ENCODE measurements at regions not wholly inside any gene's neighbourhood (a gene's known extent, or its start where the extent isn't known, plus 50 kb on each side); places are given as distances from the start of the nearest gene placed in this dataset.

GRCh38 chr4:3852309-3852708 lies 86.1 kb downstream of the ADRA2C start:
- DNase-seq = no peak

- DNase-seq = no peak
Observed at GRCh38 chr4:3852711-3853110, 86.5 kb downstream of the ADRA2C start.

- no peak for DNase-seq
Observed at GRCh38 chr4:3853388-3854035, 87.3 kb downstream of the ADRA2C start.

GRCh38 chr4:3854661-3855060 lies 88.5 kb downstream of the ADRA2C start:
- DNase-seq = no peak

- no peak for DNase-seq
Observed at GRCh38 chr4:3855646-3856045, 89.5 kb downstream of the ADRA2C start.

GRCh38 chr4:3856604-3857204 lies 90.5 kb downstream of the ADRA2C start:
- DNase-seq = no peak

GRCh38 chr4:3857269-3857926 lies 91.2 kb downstream of the ADRA2C start:
- no peak for DNase-seq

GRCh38 chr4:3858046-3858730 lies 92.0 kb downstream of the ADRA2C start:
- DNase-seq = no peak

- no peak for DNase-seq
Observed at GRCh38 chr4:3858765-3859388, 92.7 kb downstream of the ADRA2C start.

- DNase-seq = no peak
Observed at GRCh38 chr4:3859571-3859970, 93.4 kb downstream of the ADRA2C start.

GRCh38 chr4:3860061-3860912 lies 94.1 kb downstream of the ADRA2C start:
- peak in 1 of 3 donors; percentile 30 for DNase-seq

- DNase-seq = no peak
Observed at GRCh38 chr4:3860913-3861636, 94.9 kb downstream of the ADRA2C start.

GRCh38 chr4:3861720-3862639 lies 95.8 kb downstream of the ADRA2C start:
- no peak for DNase-seq

GRCh38 chr4:3862640-3863420 lies 96.6 kb downstream of the ADRA2C start:
- DNase-seq = peak in 2 of 3 donors; percentile 9 to 40

GRCh38 chr4:3863841-3864741 lies 97.9 kb downstream of the ADRA2C start:
- no peak for DNase-seq

GRCh38 chr4:3864742-3865721 lies 98.8 kb downstream of the ADRA2C start:
- no peak for DNase-seq

Measured in muscle of back (tissue), 3 donors.